Stomach (tissue), 8 donors: ENCODE measurements at regions not wholly inside any gene's neighbourhood (a gene's known extent, or its start where the extent isn't known, plus 50 kb on each side); places are given as distances from the start of the nearest gene placed in this dataset.

Experiments
- DNase-seq, 2 donors: peaks; one replicate each; pipeline versions ENCODE4 v3.0.0 to v3.0.0-alpha.2; 2013 to 2019
- H3K27ac ChIP-seq, 5 donors: fragments of 200-600 bp in 4 of 5; sonication (generic) in 4 of 5; one replicate each; pipeline ENCODE4 v1.5.1; 2013 to 2019; ENCODE audit warnings: mild to moderate bottlenecking in 1 of 5, moderate library complexity in 1 of 5
- H3K27me3 ChIP-seq, 3 donors: fragments of 200-600 bp; sonication (generic); one replicate each; pipeline ENCODE4 v1.5.1; 2017 to 2019; ENCODE audit warnings: mixed run types in 1 of 3
- H3K36me3 ChIP-seq, 4 donors: fragments of 200-600 bp; sonication (generic); 1 replicate in 3 of 4; 2 replicates in 1 of 4; pipeline ENCODE4 v1.5.1; 2016 to 2019
- H3K4me1 ChIP-seq, 4 donors: fragments of 200-600 bp; sonication (generic); one replicate each; pipeline ENCODE4 v1.5.1; 2016 to 2019
- H3K4me3 ChIP-seq, 4 donors: fragments of 200-600 bp; sonication (generic) in 3 of 4; one replicate each; pipeline ENCODE4 v1.5.1; 2016 to 2019; ENCODE audit warnings: mild to moderate bottlenecking in 1 of 4
- H3K9me3 ChIP-seq, 4 donors: fragments of 200-600 bp; sonication (generic); one replicate each; pipeline ENCODE4 v1.5.1; 2016 to 2019
- EP300 ChIP-seq: sonication (generic); formaldehyde crosslinking; IDR thresholded peaks from one replicate; pipeline ENCODE4 v1.6.1; 2017; ENCODE audit warnings: antibody characterized with exemption
- POLR2A ChIP-seq, 4 donors: fragments of 450-650 bp; IDR thresholded peaks; one replicate each; pipeline ENCODE4 v1.6.1; 2016; ENCODE audit warnings: antibody characterized with exemption in 4 of 4, control low read depth in 2 of 4, mild to moderate bottlenecking in 1 of 4, moderate library complexity in 1 of 4
- POLR2AphosphoS5 ChIP-seq, 3 donors: sonication (generic); formaldehyde crosslinking; IDR thresholded peaks; one replicate each; pipeline ENCODE4 v1.6.1; 2016; ENCODE audit warnings: antibody characterized with exemption in 3 of 3
- WGBS, 5 donors: extraction: QIAGEN DNeasy Blood & Tissue Kit in 3 of 5; methylation state at CpG; one replicate each; pipeline versions ENCODE4 v1.1.5 to v1.1.7; 2013 to 2018; 5-methylcytosine and 5-hydroxymethylcytosine counted together
- intact Hi-C: fragments of 100-400 bp; cut with DNase I; formaldehyde crosslinking; loops from one replicate; pipeline ENCODE4 v1.15.1; 2023; ENCODE audit warnings: low total_unique reads
- TF ChIP-seq, protein P1 (sequence below), 7 experiments: fragments of 450-650 bp in 4 of 7; fragments of 200-600 bp in 3 of 7; sonication (generic) in 3 of 7; IDR thresholded peaks; one replicate each; pipeline ENCODE4 v1.5.1; 2016 to 2019; ENCODE audit warnings: antibody characterized with exemption in 7 of 7, control low read depth in 2 of 7, mild to moderate bottlenecking in 1 of 7
- donor health status: healthy with polysubstance abuse.
- donor health status: Bipolar disorder and iron deficiency.
- donor health status: healthy.

DNA sequence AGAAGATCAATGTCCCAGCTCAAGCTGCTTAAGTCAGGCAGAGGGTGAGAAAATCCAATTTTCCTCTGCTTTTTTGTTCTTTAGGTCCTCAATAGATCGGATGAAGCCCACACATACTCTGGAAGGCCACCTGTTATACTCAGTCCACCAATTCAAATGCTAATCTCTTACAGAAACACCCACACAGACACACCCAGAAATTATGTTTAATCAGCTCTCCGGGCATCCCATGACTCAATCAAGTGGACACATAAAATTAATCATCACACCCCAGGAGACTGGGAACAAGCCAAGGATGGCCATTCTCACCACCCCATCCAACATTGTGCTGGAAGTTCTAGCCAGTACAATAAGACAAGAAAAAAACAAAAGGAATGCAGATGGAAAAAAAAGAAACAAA lies 67.8 kb upstream of the SLC24A5 start:
- Histone ChIP-seq H3K36me3 (no peaks in the 10 kb centered on the region), H3K4me3 (no peak overlapping the region), H3K4me1 (no peaks in the 10 kb centered on the region), H3K27me3 (no peaks in the 10 kb centered on the region), H3K9me3 (no peaks in the 10 kb centered on the region), H3K27ac (no peak overlapping the region)
- no peak for DNase-seq
- TF ChIP-seq, protein P1, sequence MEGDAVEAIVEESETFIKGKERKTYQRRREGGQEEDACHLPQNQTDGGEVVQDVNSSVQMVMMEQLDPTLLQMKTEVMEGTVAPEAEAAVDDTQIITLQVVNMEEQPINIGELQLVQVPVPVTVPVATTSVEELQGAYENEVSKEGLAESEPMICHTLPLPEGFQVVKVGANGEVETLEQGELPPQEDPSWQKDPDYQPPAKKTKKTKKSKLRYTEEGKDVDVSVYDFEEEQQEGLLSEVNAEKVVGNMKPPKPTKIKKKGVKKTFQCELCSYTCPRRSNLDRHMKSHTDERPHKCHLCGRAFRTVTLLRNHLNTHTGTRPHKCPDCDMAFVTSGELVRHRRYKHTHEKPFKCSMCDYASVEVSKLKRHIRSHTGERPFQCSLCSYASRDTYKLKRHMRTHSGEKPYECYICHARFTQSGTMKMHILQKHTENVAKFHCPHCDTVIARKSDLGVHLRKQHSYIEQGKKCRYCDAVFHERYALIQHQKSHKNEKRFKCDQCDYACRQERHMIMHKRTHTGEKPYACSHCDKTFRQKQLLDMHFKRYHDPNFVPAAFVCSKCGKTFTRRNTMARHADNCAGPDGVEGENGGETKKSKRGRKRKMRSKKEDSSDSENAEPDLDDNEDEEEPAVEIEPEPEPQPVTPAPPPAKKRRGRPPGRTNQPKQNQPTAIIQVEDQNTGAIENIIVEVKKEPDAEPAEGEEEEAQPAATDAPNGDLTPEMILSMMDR (IDR thresholded peaks at IDR 0.05): no peak
- no peak for TF ChIP-seq POLR2A (IDR thresholded peaks at IDR 0.05)
- no peak for TF ChIP-seq POLR2AphosphoS5 (IDR thresholded peaks at IDR 0.05)
- TF ChIP-seq EP300: no peak
- intact Hi-C loops: no loop called here
- WGBS, 5 donors: 31 to 59% (median 51%) methylated on average over 2 of the region's 2 CpGs

DNA sequence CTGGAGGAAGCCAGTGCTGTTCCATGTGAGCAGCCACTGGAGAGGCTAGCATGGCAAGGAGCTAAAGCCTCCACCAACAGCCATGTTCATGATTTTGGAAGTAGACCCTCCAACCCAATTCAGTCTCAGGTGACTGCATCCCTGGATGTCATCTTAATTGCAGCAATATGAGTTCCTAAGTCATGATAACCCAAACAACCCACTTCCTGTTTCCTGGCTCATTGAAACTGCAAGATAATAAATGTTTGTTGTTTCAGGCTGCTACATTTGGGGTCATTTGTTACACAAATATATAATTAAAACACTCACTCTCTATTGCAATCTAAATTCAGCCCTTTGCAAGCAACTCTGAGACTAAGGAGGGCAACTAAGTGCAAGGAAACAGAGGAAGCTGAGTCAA lies 62.4 kb upstream of the SLC24A5 start:
- Histone ChIP-seq H3K36me3 (no peaks in the 10 kb centered on the region), H3K4me3 (no peak overlapping the region), H3K27me3 (no peaks in the 10 kb centered on the region), H3K4me1 (peaks cover 0 to 13% (median 3%) of the 10 kb centered on the region in 4 donors), H3K27ac (peak overlapping the region in 1 of 5 donors; percentile 22), H3K9me3 (no peaks in the 10 kb centered on the region)
- TF ChIP-seq POLR2AphosphoS5 (IDR thresholded peaks at IDR 0.05): no peak
- no peak for TF ChIP-seq EP300
- TF ChIP-seq, protein P1 (IDR thresholded peaks at IDR 0.05): no peak
- TF ChIP-seq POLR2A (IDR thresholded peaks at IDR 0.05): no peak
- intact Hi-C loops: no loop called here
- DNase-seq: no peak

DNA sequence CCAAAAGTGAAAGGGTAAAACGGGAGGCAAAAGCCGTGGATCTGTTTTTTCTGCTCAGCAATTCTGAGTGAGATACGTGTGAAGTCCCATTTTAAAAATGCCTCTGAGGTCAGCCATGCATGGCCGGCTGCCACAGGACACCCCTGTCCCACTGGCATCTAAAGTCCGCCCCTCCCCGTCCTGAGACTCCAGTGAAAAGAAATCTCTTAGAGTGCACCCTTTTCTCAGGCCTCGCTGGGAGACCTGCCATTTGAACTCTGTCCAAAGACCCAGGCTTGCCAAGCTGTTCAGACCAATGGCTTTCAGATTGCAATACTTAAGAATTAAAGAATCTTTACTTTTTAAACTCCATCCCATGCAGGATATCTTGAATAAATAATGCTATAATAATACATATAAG lies 61.0 kb upstream of the SLC24A5 start:
- peak overlapping the region in 3 of 5 donors; percentile 16 to 57 (median 44) for H3K27ac ChIP-seq
- intact Hi-C loops: no loop called here

DNA sequence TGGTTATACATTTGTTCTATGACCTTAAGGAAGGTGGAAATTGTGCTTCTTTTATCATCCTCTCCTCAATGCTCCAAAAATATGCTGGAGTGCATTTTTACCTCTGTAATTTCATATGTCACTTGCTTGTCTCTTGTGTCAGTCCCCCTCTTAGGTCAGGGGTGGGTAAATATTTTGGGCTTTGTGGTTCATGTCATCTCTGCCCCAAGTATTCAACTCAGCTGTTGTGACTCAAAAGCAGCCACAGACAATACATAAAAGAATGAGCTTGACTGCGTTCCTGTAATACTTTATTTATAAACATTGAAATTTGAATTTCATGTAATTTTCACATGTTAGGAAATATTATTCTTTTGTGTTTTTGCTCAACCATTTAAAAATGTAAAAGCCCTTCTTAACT lies 60.4 kb upstream of the SLC24A5 start:
- 65 to 73% (median 69%) methylated on average over 1 of the region's 1 CpG for whole genome bisulfite sequencing, 5 donors
- no peaks in the 10 kb centered on the region for H3K36me3 ChIP-seq
- no peaks in the 10 kb centered on the region for H3K27me3 ChIP-seq
- H3K27ac ChIP-seq: no peak overlapping the region
- H3K9me3 ChIP-seq: no peaks in the 10 kb centered on the region
- TF ChIP-seq POLR2AphosphoS5 (IDR thresholded peaks at IDR 0.05): no peak
- TF ChIP-seq POLR2A (IDR thresholded peaks at IDR 0.05): no peak
- no peak for TF ChIP-seq EP300
- TF ChIP-seq, protein P1 (IDR thresholded peaks at IDR 0.05): no peak
- H3K4me3 ChIP-seq: no peak overlapping the region
- intact Hi-C loops: no loop called here
- DNase-seq: no peak
- peaks cover 0 to 13% (median 3%) of the 10 kb centered on the region in 4 donors for H3K4me1 ChIP-seq

More for the DNA sequence above, 61.0 kb upstream of the SLC24A5 start:
- DNase-seq: peak; percentile 63 to 68
- H3K9me3 ChIP-seq: no peaks in the 10 kb centered on the region
- no peaks in the 10 kb centered on the region for H3K27me3 ChIP-seq
- H3K4me1 ChIP-seq: peaks cover 0 to 13% (median 3%) of the 10 kb centered on the region in 4 donors
- peak overlapping the region in 3 of 4 donors; percentile 10 to 26 (median 17) for H3K4me3 ChIP-seq
- H3K36me3 ChIP-seq: no peaks in the 10 kb centered on the region
- 19 to 32% (median 23%) methylated on average over 7 of the region's 7 CpGs for WGBS, 5 donors
- TF ChIP-seq EP300: no peak
- TF ChIP-seq POLR2AphosphoS5 (IDR thresholded peaks at IDR 0.05): no peak
- no peak for TF ChIP-seq POLR2A (IDR thresholded peaks at IDR 0.05)
- TF ChIP-seq, protein P1 (IDR thresholded peaks at IDR 0.05): no peak
